OCI-LY7 (cell line): ENCODE measurements at regions not wholly inside any gene's neighbourhood (a gene's known extent, or its start where the extent isn't known, plus 50 kb on each side); places are given as distances from the start of the nearest gene placed in this dataset.
"Not testable (repeated sequence)": the region's sequence is repeated elsewhere in the genome, so short reads cannot be mapped to it uniquely, and the experiment has no call there.

ENCODE experiments used
- BruUV-seq: library from RNA; stranded (reverse); fragments of 400-500 nt; replicated peaks from 2 replicates; lab custom pipeline; 2021; lab: Mats Ljungman, UMichigan
- CTCF ChIA-PET: fragments of 300-600 bp; sonication (Branson Sonifier 250); formaldehyde crosslinking; loops from one replicate; lab custom pipeline; 2022; ENCODE audit warnings: antibody characterized with exemption; ENCODE audit not compliant: unreplicated experiment; lab: Charles Lee
- POLR2A ChIA-PET: fragments of 300-600 bp; sonication (Branson Sonifier 250); formaldehyde crosslinking; loops from one replicate; lab custom pipeline; 2022; ENCODE audit warnings: antibody characterized with exemption; lab: Charles Lee
- DNase-seq: peaks from one replicate; pipeline ENCODE4 v3.0.0-alpha.2; 2015; ENCODE audit warnings: low spot score
- H2AFZ ChIP-seq: fragments of 200-600 bp; sonication (generic), shearing (Covaris generic); 2 replicates; pipeline ENCODE4 v1.6.1; 2014; ENCODE audit warnings: mild to moderate bottlenecking, antibody characterized with exemption, low read length, moderate library complexity
- H3K27ac ChIP-seq: fragments of 200-600 bp; sonication (generic); 2 replicates; pipeline ENCODE4 v1.5.1; 2014; ENCODE audit warnings: mixed run types, low read depth, mild to moderate bottlenecking, moderate library complexity, low read length, inconsistent platforms; ENCODE audit not compliant: poor library complexity, severe bottlenecking
- H3K36me3 ChIP-seq: fragments of 200-600 bp; sonication (generic); 2 replicates; pipeline ENCODE4 v1.6.1; 2014; ENCODE audit warnings: mild to moderate bottlenecking, antibody characterized with exemption, low read length, moderate library complexity, mixed read lengths; ENCODE audit not compliant: insufficient read depth
- H3K4me1 ChIP-seq: fragments of 200-600 bp; sonication (generic); 2 replicates; pipeline ENCODE4 v1.5.1; 2014; ENCODE audit warnings: mild to moderate bottlenecking, low read length; ENCODE audit not compliant: insufficient read depth, poor library complexity, severe bottlenecking
- H3K4me2 ChIP-seq: fragments of 200-600 bp; sonication (generic); 2 replicates; pipeline ENCODE4 v1.6.1; 2014; ENCODE audit warnings: mild to moderate bottlenecking, low read length
- H3K4me3 ChIP-seq: fragments of 200-600 bp; sonication (generic); 2 replicates; pipeline ENCODE4 v1.5.1; 2014; ENCODE audit warnings: mild to moderate bottlenecking, low read depth, low read length; ENCODE audit not compliant: poor library complexity, severe bottlenecking
- H3K79me2 ChIP-seq: fragments of 200-600 bp; sonication (generic); 2 replicates; pipeline ENCODE4 v1.6.1; 2016; ENCODE audit warnings: low read depth, mild to moderate bottlenecking, low read length, moderate library complexity, mixed read lengths; ENCODE audit not compliant: insufficient read depth
- H3K9me2 ChIP-seq: fragments of 200-600 bp; sonication (generic); 2 replicates; pipeline ENCODE4 v1.6.1; 2016; ENCODE audit warnings: mild to moderate bottlenecking, low read length, mixed read lengths; ENCODE audit not compliant: insufficient read depth
- H3K9me3 ChIP-seq: fragments of 200-600 bp; sonication (generic); 2 replicates; pipeline ENCODE4 v1.6.1; 2014; ENCODE audit warnings: mild to moderate bottlenecking, mixed run types, low read length, mixed read lengths
- H4K20me1 ChIP-seq: fragments of 200-600 bp; sonication (generic); 2 replicates; pipeline ENCODE4 v1.6.1; 2014; ENCODE audit warnings: mild to moderate bottlenecking, antibody characterized with exemption, low read length, moderate library complexity, mixed read lengths; ENCODE audit not compliant: insufficient read depth
- intact Hi-C: fragments of 100-400 bp; cut with micrococcal nuclease; formaldehyde crosslinking; loops from one replicate; pipeline ENCODE4 v1.10.0; 2022; ENCODE audit not compliant: unreplicated experiment

GRCh38 chr17:28264902-28265548, 54.0 kb upstream of the TMEM97 start:
- intact Hi-C loops, H3K36me3 ChIP-seq, H3K9me2 ChIP-seq, H3K79me2 ChIP-seq, CTCF ChIA-PET, DNase-seq, H3K9me3 ChIP-seq, H3K27ac ChIP-seq, H2AFZ ChIP-seq, H4K20me1 ChIP-seq, H3K4me3 ChIP-seq, H3K4me2 ChIP-seq, H3K4me1 ChIP-seq, BruUV-seq: not testable (repeated sequence)
- POLR2A ChIA-PET, result interaction anchor here (0.7 kb wide), 1 partner anchor 869 kb away, joined by 3 read pairs; no protein-coding TSS in a partner anchor

GRCh38 chr17:28265856-28266546, 53.0 kb upstream of the TMEM97 start:
- H3K27ac ChIP-seq, H3K4me1 ChIP-seq, BruUV-seq, CTCF ChIA-PET, H3K36me3 ChIP-seq, H3K4me3 ChIP-seq, H4K20me1 ChIP-seq, H3K9me3 ChIP-seq, H2AFZ ChIP-seq, H3K4me2 ChIP-seq, H3K9me2 ChIP-seq, intact Hi-C loops, DNase-seq, H3K79me2 ChIP-seq: not testable (repeated sequence)
- POLR2A ChIA-PET, result interaction anchor here (0.5 to 0.7 kb wide), 3 partner anchors 35 to 870 kb away, joined by 3 to 4 read pairs (median 3); no protein-coding TSS in a partner anchor

- POLR2A ChIA-PET, result interaction anchor here (0.6 kb wide), 1 partner anchor 37 kb away, joined by 3 read pairs; no protein-coding TSS in a partner anchor
- DNase-seq, H3K4me2 ChIP-seq, H3K36me3 ChIP-seq, H3K9me2 ChIP-seq, H2AFZ ChIP-seq, H3K27ac ChIP-seq, BruUV-seq, CTCF ChIA-PET, H3K4me3 ChIP-seq, H3K4me1 ChIP-seq, H3K9me3 ChIP-seq, H3K79me2 ChIP-seq, intact Hi-C loops, H4K20me1 ChIP-seq: not testable (repeated sequence)
Measured at GRCh38 chr17:28266547-28266920, 52.5 kb upstream of the TMEM97 start.

DNA sequence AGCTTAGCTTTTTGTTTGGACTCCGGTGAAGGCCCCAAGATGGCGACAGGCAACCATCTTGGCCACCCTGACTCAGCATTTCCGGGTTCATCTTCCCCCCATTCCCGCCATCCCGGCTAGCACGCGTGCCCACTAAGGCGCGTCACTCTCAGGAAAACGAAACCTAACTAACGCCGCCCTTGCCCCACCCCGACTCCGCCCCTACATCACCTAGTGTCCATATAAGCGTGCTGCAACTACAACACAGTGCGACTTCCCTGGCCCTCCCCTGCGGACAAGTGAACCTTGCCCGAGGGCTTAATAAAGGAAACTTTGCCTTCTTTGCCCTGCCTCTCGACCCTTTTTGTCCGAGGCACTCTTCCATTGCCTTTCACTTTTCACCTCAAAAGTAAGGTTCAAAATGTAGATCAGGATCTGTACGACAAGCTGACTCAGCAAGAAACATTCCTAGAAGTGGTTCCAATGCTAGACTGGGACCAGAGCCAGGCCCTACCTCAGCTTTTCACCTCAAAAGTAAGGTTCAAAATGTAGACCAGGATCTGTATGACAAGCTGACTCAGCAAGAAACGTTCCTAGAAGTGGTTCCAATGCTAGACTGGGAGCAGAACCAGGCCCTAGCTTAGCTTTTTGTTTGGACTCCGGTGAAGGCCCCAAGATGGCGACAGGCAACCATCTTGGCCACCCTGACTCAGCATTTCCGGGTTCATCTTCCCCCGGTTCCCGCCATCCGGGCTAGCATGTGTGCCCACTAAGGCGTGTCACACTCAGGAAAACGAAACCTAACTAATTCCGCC, 51.9 kb upstream of the TMEM97 start:
- H3K36me3 ChIP-seq, H3K79me2 ChIP-seq, DNase-seq, intact Hi-C loops, H3K27ac ChIP-seq, H3K9me2 ChIP-seq, H3K4me3 ChIP-seq, H2AFZ ChIP-seq, POLR2A ChIA-PET, CTCF ChIA-PET, BruUV-seq, H3K4me1 ChIP-seq, H3K9me3 ChIP-seq, H4K20me1 ChIP-seq, H3K4me2 ChIP-seq: not testable (repeated sequence)
